GM19438 (cell line): ENCODE measurements at regions not wholly inside any gene's neighbourhood (a gene's known extent, or its start where the extent isn't known, plus 50 kb on each side); places are given as distances from the start of the nearest gene placed in this dataset.

Experiments used
- ATAC-seq: cut with Tn5 transposase; IDR thresholded peaks from one replicate; pipeline ENCODE4 v1.9.1; 2021; ENCODE audit warnings: low read depth; ENCODE audit not compliant: unreplicated experiment

DNA sequence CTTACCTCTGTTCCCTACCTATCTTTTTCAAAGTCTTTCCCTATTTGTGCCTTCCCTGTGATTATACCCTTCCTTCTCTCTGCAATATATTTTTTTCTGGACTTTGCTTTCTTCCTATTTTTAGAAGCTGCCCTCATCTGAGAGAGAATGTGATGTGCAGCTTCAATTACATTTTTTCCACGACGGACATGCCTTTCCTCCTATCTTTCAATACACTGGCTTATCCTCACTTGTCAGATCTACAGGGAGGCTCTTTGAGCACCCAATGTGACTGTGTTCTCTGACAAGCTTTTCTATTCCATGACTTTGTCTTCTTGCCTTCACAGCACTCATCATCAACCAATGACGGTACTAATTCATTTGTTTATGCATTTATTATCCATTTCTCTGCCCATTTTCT, 227.9 kb upstream of the CLINT1 start:
- no peak for ATAC-seq

- ATAC-seq, result no peak
These were observed 225.3 kb upstream of the CLINT1 start for GRCh38 chr5:158084292-158084691.

DNA sequence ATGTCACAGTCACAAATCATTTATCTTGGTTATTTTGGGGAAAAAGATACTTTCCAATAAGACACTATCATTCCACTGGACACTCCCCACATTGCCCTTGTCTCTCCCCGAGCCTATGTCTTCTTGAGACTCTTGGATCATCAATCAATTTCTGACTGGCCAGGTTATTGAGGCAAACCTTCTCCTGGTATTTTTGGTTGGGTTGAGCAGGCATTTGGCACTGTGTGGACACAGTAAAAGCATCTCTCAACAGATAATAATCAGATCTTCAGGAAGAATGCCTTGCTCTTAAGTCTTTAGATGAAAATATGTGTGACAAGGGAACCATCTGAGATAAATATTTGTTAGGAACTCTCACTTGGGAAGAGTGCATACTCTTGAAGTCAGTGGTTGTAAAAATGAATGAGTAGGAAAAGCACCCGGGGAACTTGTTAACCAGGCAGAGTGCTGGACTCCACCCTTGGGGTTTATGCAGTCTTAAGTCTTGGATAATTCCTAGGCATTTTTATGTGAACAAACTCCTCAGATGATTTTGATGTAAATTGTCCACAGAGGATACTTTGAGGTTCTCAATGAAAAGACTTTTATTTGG, 223.8 kb upstream of the CLINT1 start:
- ATAC-seq, result no peak

GRCh38 chr5:158080112-158080511, 221.2 kb upstream of the CLINT1 start:
- no peak for ATAC-seq

DNA sequence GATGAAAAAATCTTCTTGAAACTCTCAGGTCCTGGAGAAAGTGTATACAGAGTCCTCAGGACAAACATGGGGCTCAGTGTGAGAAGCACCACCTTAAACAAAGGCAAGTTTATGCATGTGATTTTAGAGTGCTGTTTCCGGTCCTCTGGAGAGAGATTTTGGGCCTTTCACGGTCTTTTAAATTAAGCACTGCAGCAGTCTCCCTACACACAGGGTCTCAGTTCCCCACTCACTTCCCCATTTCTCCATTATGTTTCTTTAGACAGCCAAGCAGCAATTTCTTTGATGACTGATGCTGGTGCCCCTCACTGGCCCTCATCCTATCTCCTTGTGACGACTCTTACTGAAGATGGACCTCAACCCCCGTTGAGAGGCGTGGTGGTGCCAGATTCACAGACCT, 220.2 kb upstream of the CLINT1 start:
- no peak for ATAC-seq

GRCh38 chr5:158074992-158075769, 216.2 kb upstream of the CLINT1 start:
- no peak for ATAC-seq

DNA sequence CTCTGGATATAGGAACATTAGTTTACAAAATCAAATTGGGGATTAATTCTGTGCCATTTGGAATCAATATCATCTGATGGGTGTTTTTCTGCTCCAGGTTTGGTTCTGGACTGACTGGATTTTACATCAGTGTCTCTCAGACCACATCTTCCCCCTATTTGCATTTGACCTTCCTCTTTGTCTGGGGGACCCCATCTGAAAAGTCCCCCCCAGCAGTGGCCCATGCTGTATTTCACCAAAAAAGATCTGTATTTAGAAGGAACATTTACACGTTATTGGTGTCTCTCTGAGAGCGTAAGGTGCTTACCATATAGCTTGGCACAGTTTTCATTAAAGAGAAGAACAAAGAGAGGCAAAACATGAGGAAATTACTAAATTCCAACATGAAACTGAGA, 215.6 kb upstream of the CLINT1 start:
- no peak for ATAC-seq

- ATAC-seq, result no peak
These were observed 211.9 kb upstream of the CLINT1 start for GRCh38 chr5:158070859-158071258.

DNA sequence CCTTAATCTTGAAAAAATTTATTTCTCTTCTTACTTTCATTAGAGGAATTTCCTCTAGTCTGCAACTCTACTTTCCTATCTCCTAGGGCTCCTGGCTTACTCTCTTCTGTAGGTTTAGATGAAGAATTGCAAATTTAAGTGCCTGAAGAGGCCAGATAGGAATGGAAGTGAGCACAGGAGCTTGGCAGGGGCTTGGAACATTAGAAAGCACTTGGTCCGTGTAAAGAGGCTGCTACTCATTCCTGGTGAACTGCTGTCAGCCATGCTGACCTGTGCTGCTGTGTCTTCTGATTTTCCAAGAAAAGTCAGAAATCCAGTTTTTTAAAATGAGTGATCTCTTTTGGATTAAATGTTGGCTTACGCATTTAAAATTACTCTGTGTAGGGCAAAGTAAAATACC, 210.9 kb upstream of the CLINT1 start:
- no peak for ATAC-seq

DNA sequence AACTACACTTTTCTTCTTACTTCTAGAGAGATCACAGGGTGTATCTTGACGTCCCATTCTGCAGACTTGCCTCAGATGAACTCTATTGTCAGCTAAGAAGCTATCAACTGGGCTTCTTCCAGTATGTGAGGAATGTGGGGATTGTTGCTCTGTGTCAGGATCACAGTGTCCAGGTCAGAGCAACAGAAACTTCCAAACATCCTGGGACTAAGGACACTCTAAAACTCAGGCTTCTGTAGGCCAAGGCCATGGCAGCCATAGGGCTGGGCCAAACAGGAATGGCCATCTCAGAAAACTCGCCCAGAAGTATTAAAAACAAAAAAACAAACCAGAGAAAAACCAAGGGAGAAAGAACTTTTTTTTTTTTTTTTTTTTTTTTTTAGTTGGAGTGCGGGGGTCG, 210.0 kb upstream of the CLINT1 start:
- ATAC-seq, result no peak

GRCh38 chr5:158066076-158066475, 207.1 kb upstream of the CLINT1 start:
- ATAC-seq, result no peak

DNA sequence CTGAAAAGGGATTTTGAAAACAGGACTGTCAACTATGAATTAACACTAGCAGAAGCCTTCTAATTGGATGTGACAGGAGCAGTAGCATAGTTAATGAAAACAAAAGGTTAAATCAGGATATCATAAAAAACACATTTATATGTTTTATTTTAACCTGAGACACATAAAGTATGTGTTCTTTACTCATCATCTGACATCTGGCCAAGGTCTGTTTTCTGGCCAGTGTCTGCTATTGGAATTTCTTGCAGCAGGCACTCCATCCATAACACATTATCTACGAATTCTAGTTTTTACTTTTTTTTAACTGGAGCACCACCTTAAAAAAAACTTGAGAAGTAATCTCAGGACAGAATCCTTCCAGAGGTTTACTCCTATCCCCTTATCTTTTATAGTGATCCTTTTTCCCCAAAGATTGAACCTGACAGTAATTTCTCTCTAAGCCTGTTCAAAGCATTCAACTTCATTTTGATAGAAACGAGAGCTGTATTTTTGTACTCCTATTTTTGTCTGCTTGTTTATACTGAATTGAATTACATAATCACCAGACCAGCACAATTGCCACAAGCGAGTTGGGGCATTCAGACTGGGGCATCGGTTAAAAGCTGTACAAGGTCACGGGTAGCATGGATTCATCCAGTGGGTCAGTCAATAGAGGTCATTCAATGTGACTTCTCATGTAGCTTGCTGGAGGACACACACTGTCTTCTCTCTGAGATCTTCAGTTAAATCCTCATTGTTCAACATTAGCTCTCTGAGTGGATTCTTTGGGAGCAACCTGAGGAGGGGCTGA, 205.6 kb upstream of the CLINT1 start:
- no peak for ATAC-seq

- ATAC-seq, result no peak
These were observed 204.1 kb upstream of the CLINT1 start for GRCh38 chr5:158063052-158063451.

DNA sequence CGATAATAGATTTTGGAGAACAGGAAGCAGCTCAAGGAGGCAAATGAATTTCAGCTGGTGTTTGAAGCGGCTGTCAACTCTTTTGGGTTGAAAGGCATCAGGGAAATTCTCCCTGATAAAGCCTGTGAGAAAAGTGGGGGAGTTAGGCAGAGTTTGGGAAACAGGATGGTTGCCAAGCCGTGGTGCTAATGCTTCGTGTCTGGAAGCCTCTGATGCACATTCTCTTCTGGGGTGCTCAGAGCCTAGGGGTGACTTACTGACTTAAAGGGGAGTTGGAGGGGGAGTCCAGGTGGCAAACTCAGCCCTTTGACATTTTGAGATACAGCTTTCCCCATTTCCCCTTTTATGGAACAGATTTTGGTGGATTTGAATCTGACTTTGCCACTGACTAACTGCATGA, 202.5 kb upstream of the CLINT1 start:
- no peak for ATAC-seq

GRCh38 chr5:158060212-158060611, 201.3 kb upstream of the CLINT1 start:
- no peak for ATAC-seq

- ATAC-seq, result no peak
These were observed 199.5 kb upstream of the CLINT1 start for GRCh38 chr5:158058208-158059120.

GRCh38 chr5:158056130-158056825, 197.3 kb upstream of the CLINT1 start:
- ATAC-seq, result no peak

DNA sequence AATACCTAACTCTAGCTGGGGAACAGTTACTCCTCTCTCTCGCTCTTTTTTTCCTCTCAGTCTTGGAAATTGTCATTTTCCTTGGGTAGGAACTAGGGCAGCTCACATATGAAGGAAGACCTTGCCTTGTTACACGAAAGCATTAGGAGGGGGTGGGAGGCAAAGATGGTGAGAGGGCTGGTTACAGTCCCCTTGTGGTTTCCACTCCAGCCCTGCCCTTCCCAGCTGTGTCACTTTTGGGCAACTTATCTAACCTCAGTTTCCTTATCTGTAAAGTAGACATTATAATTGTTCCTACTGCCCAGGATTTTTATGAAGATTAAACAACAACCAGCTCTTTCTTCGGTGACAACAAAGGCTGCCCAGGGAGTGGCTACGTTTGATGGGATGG, 196.2 kb upstream of the CLINT1 start:
- no peak for ATAC-seq

DNA sequence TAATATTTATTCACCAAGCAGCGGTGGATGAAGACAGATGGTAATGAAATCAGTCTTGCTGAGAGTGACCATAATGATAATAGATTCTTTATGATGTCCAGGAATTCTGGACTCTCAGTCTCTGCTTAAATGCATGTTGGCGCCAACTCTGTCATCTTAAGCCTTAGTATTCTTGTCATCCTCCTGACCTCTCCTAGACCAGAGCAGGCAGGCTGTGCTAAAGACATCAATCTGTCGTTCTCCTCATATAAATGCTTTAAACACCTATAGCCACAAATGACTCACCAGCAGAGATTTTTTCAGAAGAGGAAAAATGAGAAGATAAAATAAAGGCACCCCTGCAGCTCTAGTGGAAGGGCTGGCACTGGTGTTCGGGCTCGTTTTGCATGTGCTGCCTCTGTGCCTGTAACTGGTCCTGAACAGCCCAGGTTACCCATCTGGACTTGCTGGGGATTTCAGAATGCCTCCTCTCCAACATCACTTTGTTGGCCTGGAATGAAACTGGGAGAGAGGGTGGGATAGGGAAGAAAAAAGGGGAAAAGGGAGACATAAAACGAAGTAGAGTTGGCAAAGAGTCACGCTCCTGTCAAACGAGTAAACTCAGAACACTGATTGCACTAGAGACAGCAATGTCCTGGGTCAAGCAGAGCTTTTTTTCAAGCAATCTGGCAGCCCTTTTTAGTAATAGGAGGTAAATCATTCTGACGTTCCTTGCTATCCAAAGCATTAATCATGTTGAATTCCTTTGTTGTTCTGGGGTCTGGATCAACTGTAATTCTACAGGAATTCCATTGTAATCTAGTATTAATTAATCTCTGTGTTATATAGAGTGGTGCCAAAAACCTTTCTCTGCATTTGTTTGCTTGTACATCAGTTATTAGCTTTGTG, 195.5 kb upstream of the CLINT1 start:
- ATAC-seq, result no peak
